ENCODE measurements at regions not wholly inside any gene's neighbourhood (a gene's known extent, or its start where the extent isn't known, plus 50 kb on each side); places are given as distances from the start of the nearest gene placed in this dataset.

GRCh38 chr5:52356311-52356918 lies 431.3 kb upstream of the ITGA1 start:
- DNase-seq (ENCODE audit: low spot score in 2 of 2) = no peak
- TF ChIP-seq EP300 (IDR thresholded peaks at IDR 0.05) (no peak), POLR2AphosphoS5 (IDR thresholded peaks at IDR 0.05) (no peak), POLR2A (IDR thresholded peaks at IDR 0.05) (no peak)
- no peaks in the 10 kb centered on the region for H3K4me1 ChIP-seq
- no peaks in the 10 kb centered on the region for H3K27me3 ChIP-seq
- no peaks in the 10 kb centered on the region for H3K36me3 ChIP-seq
- no peak overlapping the region for H3K4me3 ChIP-seq
- no peaks in the 10 kb centered on the region for H3K9me3 ChIP-seq
- H3K27ac ChIP-seq = no peak overlapping the region
- 15% methylated on average over 3 of the region's 3 CpGs for WGBS

DNA sequence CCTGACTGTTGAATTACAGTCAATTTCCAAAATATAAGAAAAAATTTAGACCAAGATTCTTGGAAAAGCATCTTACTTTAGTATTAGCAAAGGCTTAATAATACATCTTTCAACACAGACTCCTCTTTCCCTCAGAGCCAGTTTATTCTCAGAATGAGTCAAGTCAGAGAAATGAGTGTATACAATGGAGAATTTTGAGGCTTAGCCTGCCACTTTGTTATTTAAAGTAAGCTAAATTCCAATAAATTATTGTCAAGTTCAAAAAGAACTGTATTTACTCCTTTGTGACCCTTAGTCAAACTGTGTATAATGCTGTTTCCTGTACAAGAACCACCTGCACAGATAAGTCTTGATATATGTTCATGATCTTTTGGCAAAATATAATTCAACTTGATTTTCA lies 428.5 kb upstream of the ITGA1 start:
- no peaks in the 10 kb centered on the region for H3K9me3 ChIP-seq
- H3K4me1 ChIP-seq = no peaks in the 10 kb centered on the region
- H3K27ac ChIP-seq = no peak overlapping the region
- H3K36me3 ChIP-seq = no peaks in the 10 kb centered on the region
- H3K4me3 ChIP-seq = no peak overlapping the region
- H3K27me3 ChIP-seq = no peaks in the 10 kb centered on the region
- no peak for TF ChIP-seq POLR2A (IDR thresholded peaks at IDR 0.05)
- TF ChIP-seq, protein P1, sequence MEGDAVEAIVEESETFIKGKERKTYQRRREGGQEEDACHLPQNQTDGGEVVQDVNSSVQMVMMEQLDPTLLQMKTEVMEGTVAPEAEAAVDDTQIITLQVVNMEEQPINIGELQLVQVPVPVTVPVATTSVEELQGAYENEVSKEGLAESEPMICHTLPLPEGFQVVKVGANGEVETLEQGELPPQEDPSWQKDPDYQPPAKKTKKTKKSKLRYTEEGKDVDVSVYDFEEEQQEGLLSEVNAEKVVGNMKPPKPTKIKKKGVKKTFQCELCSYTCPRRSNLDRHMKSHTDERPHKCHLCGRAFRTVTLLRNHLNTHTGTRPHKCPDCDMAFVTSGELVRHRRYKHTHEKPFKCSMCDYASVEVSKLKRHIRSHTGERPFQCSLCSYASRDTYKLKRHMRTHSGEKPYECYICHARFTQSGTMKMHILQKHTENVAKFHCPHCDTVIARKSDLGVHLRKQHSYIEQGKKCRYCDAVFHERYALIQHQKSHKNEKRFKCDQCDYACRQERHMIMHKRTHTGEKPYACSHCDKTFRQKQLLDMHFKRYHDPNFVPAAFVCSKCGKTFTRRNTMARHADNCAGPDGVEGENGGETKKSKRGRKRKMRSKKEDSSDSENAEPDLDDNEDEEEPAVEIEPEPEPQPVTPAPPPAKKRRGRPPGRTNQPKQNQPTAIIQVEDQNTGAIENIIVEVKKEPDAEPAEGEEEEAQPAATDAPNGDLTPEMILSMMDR (IDR thresholded peaks at IDR 0.05) = no peak
- no peak for TF ChIP-seq EP300 (IDR thresholded peaks at IDR 0.05)
- no peak for TF ChIP-seq POLR2AphosphoS5 (IDR thresholded peaks at IDR 0.05)
- no peak for DNase-seq (ENCODE audit: low spot score in 2 of 2)

GRCh38 chr5:52360985-52361384 lies 426.7 kb upstream of the ITGA1 start:
- 79% methylated on average over 1 of the region's 1 CpG for WGBS
- Histone ChIP-seq H3K4me1 (no peaks in the 10 kb centered on the region), H3K36me3 (no peaks in the 10 kb centered on the region), H3K27me3 (no peaks in the 10 kb centered on the region), H3K4me3 (no peak overlapping the region), H3K9me3 (no peaks in the 10 kb centered on the region), H3K27ac (no peak overlapping the region)
- DNase-seq (ENCODE audit: low spot score in 2 of 2) = no peak
- TF ChIP-seq EP300 (IDR thresholded peaks at IDR 0.05) (no peak), POLR2A (IDR thresholded peaks at IDR 0.05) (no peak), POLR2AphosphoS5 (IDR thresholded peaks at IDR 0.05) (no peak)
- TF ChIP-seq, protein P1 (IDR thresholded peaks at IDR 0.05) = no peak

DNA sequence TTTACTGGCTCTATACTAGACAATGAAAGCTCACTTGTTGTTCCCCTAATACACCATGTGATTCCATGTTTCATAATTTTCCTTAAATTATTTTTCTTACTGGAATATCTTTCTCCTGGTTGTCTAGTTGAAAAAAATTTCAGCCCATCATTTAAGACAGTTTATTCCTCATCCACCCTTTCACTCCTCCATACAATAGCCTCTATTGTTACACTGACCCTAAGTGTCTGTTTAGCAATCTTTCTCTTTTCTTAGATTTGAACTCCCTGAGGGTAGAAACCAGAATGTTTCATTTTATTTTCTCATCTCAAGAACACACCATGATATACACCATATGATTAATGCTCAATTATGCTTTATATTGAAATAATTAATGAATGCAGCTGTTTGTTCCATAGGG lies 413.4 kb upstream of the ITGA1 start:
- H3K36me3 ChIP-seq = no peaks in the 10 kb centered on the region
- no peak overlapping the region for H3K27ac ChIP-seq
- H3K4me1 ChIP-seq = no peaks in the 10 kb centered on the region
- no peak for DNase-seq (ENCODE audit: low spot score in 2 of 2)
- no peak for TF ChIP-seq POLR2A (IDR thresholded peaks at IDR 0.05)
- no peak for TF ChIP-seq POLR2AphosphoS5 (IDR thresholded peaks at IDR 0.05)
- TF ChIP-seq, protein P1 (IDR thresholded peaks at IDR 0.05) = no peak
- no peak for TF ChIP-seq EP300 (IDR thresholded peaks at IDR 0.05)
- H3K4me3 ChIP-seq = no peak overlapping the region
- H3K9me3 ChIP-seq = no peaks in the 10 kb centered on the region
- H3K27me3 ChIP-seq = no peaks in the 10 kb centered on the region

DNA sequence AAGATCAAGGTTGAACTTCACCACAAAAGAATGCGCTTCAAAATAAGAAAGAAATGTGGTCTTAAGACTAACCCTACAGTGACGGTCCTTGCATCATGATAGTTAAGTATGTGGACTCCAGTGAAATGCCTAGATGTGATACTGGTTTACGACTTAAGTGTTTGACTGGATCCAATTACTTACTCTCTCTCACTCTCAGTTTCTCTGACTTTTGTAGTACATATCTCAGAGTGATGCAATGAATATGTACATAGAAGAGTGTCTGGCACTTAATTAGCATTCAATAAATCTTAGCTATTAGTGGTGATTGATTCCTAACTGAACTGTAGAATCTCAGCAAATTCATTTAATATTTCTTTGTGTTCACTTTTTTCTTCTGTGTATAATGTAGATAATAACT lies 411.7 kb upstream of the ITGA1 start:
- no peaks in the 10 kb centered on the region for H3K36me3 ChIP-seq

More for the DNA sequence above, 411.7 kb upstream of the ITGA1 start:
- Histone ChIP-seq H3K27me3 (no peaks in the 10 kb centered on the region), H3K4me1 (no peaks in the 10 kb centered on the region), H3K27ac (no peak overlapping the region), H3K9me3 (no peaks in the 10 kb centered on the region), H3K4me3 (no peak overlapping the region)
- WGBS = 81% methylated on average over 3 of the region's 3 CpGs
- TF ChIP-seq EP300 (IDR thresholded peaks at IDR 0.05) (no peak), POLR2AphosphoS5 (IDR thresholded peaks at IDR 0.05) (no peak), POLR2A (IDR thresholded peaks at IDR 0.05) (no peak)
- TF ChIP-seq, protein P1 (IDR thresholded peaks at IDR 0.05) = no peak
- DNase-seq (ENCODE audit: low spot score in 2 of 2) = no peak
